ENCODE measurements at regions not wholly inside any gene's neighbourhood (a gene's known extent, or its start where the extent isn't known, plus 50 kb on each side); places are given as distances from the start of the nearest gene placed in this dataset.
"Not testable (repeated sequence)": the region's sequence is repeated elsewhere in the genome, so short reads cannot be mapped to it uniquely, and the experiment has no call there.

- no peak for TF ChIP-seq CTCF (IDR thresholded peaks at IDR 0.05)
- no peak for TF ChIP-seq POLR2A (IDR thresholded peaks at IDR 0.05)
- Histone ChIP-seq H3K27ac (peak overlapping the region in 3 of 4 donors; percentile 1 to 74 (median 58)), H3K4me1 (peaks cover 0 to 33% (median 0%) of the 10 kb centered on the region in 3 donors), H3K27me3 (peaks cover 0 to 41% (median 3%) of the 10 kb centered on the region in 4 donors), H3K4me3 (peak overlapping the region; percentile 13 to 61 (median 48)), H3K9me3 (no peaks in the 10 kb centered on the region), H3K36me3 (no peaks in the 10 kb centered on the region)
- WGBS, 2 donors = 4 to 33% methylated on average over 13 to 22 of the region's 25 CpGs
- intact Hi-C loops (cut with DNase I) = no loop called here
- no peak for DNase-seq
Observed at GRCh38 chrX:125205918-125206665, 113.6 kb upstream of the TEX13C start.

- Histone ChIP-seq H3K36me3 (no peaks in the 10 kb centered on the region), H3K9me3 (no peaks in the 10 kb centered on the region), H3K27ac (no peak overlapping the region), H3K4me3 (no peak overlapping the region), H3K27me3 (peaks cover 0 to 9% (median 0%) of the 10 kb centered on the region in 4 donors), H3K4me1 (peaks cover 0 to 9% (median 0%) of the 10 kb centered on the region in 3 donors)
- no peak for DNase-seq
- 45 to 56% methylated on average over 1 of the region's 1 CpG for WGBS, 2 donors
- TF ChIP-seq POLR2A (IDR thresholded peaks at IDR 0.05) (no peak), CTCF (IDR thresholded peaks at IDR 0.05) (no peak)
- intact Hi-C loops (cut with DNase I) = no loop called here
Observed at GRCh38 chrX:125210146-125210545, 109.5 kb upstream of the TEX13C start.

GRCh38 chrX:125219852-125220251 is 99.8 kb upstream of the TEX13C start:
- no peak for DNase-seq
- no peaks in the 10 kb centered on the region for H3K27me3 ChIP-seq
- H3K27ac ChIP-seq = no peak overlapping the region
- no peaks in the 10 kb centered on the region for H3K36me3 ChIP-seq
- intact Hi-C loops (cut with DNase I) = no loop called here
- 43 to 83% methylated on average over 2 to 3 of the region's 4 CpGs for WGBS, 2 donors
- no peak overlapping the region for H3K4me3 ChIP-seq
- TF ChIP-seq POLR2A (IDR thresholded peaks at IDR 0.05) = no peak
- no peak for TF ChIP-seq CTCF (IDR thresholded peaks at IDR 0.05)
- no peaks in the 10 kb centered on the region for H3K4me1 ChIP-seq
- H3K9me3 ChIP-seq = no peaks in the 10 kb centered on the region

- intact Hi-C loops (cut with DNase I) = no loop called here
- Histone ChIP-seq H3K9me3 (no peaks in the 10 kb centered on the region), H3K36me3 (no peaks in the 10 kb centered on the region), H3K4me1 (no peaks in the 10 kb centered on the region), H3K4me3 (no peak overlapping the region), H3K27me3 (no peaks in the 10 kb centered on the region), H3K27ac (no peak overlapping the region)
- 18 to 31% methylated on average over 1 of the region's 1 CpG for WGBS, 2 donors
- no peak for TF ChIP-seq POLR2A (IDR thresholded peaks at IDR 0.05)
- no peak for TF ChIP-seq CTCF (IDR thresholded peaks at IDR 0.05)
- no peak for DNase-seq
Observed at GRCh38 chrX:125236955-125237354, 82.7 kb upstream of the TEX13C start.

- no peak overlapping the region for H3K27ac ChIP-seq
- no peak for DNase-seq
- intact Hi-C loops (cut with DNase I) = no loop called here
- TF ChIP-seq CTCF (IDR thresholded peaks at IDR 0.05) (no peak), POLR2A (IDR thresholded peaks at IDR 0.05) (no peak)
- no peaks in the 10 kb centered on the region for H3K27me3 ChIP-seq
- no peaks in the 10 kb centered on the region for H3K9me3 ChIP-seq
- H3K36me3 ChIP-seq = no peaks in the 10 kb centered on the region
- no peak overlapping the region for H3K4me3 ChIP-seq
- no peaks in the 10 kb centered on the region for H3K4me1 ChIP-seq
Observed at GRCh38 chrX:125248931-125249330, 70.7 kb upstream of the TEX13C start.

GRCh38 chrX:125255759-125256158 is 63.9 kb upstream of the TEX13C start:
- H3K27me3 ChIP-seq; H3K36me3 ChIP-seq; H3K4me3 ChIP-seq; DNase-seq; H3K4me1 ChIP-seq; H3K27ac ChIP-seq; intact Hi-C loops (cut with DNase I); H3K9me3 ChIP-seq: not testable (repeated sequence)
- 97 to 100% methylated on average over 5 to 6 of the region's 20 CpGs for WGBS, 2 donors

All from esophagus squamous epithelium (tissue), 5 donors.